ENCODE measurements at regions not wholly inside any gene's neighbourhood (a gene's known extent, or its start where the extent isn't known, plus 50 kb on each side); places are given as distances from the start of the nearest gene placed in this dataset.

DNA sequence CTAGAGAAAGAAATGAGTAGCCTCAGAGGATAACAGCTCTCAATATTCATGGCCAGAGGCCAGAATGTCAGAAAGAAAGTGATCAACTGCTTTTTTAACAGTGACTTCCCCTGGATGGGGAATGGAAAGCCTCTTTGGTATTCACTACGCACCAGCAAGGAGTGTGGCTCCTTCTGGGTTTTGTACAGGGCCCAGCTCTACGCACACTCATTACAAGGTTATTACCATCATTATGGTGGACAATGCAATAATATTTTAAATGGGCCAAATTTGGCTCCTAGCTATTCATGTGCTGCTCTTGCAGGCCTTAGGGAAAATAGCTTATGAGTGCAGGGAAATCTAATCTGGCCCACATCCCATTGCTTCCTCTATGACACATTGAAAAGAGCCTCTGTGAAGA is 1149.5 kb upstream of the FANCL start (continued):
- TF ChIP-seq CREB1 (IDR thresholded peaks at IDR 0.05; ENCODE audit: low read depth) (no peak), PML (IDR thresholded peaks at IDR 0.05; ENCODE audit: low read length) (no peak), BCLAF1 (IDR thresholded peaks at IDR 0.05) (no peak), ASH2L (IDR thresholded peaks at IDR 0.05; ENCODE audit: borderline replicate concordance, low read depth) (no peak)

DNA sequence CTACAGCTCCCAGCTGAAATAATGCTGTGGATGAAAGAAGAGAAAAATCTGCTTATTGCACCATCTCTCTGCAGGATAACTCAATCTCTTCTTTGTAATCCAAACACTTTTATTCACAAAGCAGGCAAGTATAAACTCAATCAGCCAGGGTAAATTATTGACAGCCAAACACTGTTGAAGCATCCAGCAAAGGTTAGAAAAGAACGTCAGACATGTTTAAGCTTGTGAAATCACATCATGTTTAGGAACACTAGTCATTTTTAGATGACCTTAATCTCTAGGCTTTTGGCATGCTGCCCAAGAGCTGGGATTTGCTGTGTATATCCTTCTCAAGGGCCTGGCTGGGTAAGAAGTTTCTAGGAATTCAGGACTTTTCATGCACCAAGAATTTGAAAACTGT is 1148.1 kb upstream of the FANCL start:
- Histone ChIP-seq H3K9me3 (replicated peaks; ENCODE audit: control insufficient read depth, insufficient read depth, low read length) (no peaks in the 10 kb centered on the region), H3K4me2 (ENCODE audit: control insufficient read depth, insufficient read depth) (no peak overlapping the region), H3K27ac (ENCODE audit: control insufficient read depth, insufficient read depth) (no peak overlapping the region), H4K20me1 (ENCODE audit: control insufficient read depth, insufficient read depth) (no peaks in the 10 kb centered on the region), H3K4me3 (no peak overlapping the region), H3K4me1 (ENCODE audit: control insufficient read depth, insufficient read depth, low read length) (no peaks in the 10 kb centered on the region), H3K36me3 (ENCODE audit: control insufficient read depth in 2 of 2, insufficient read depth in 2 of 2, low read length in 1 of 2) (no peaks in the 10 kb centered on the region), H3K79me2 (ENCODE audit: control insufficient read depth, insufficient read depth, low read length) (no peaks in the 10 kb centered on the region), H3K27me3 (replicated peaks in 1 of 2; ENCODE audit: control insufficient read depth in 2 of 2, insufficient read depth in 2 of 2, low read length in 1 of 2) (no peaks in the 10 kb centered on the region), H3K9ac (ENCODE audit: control insufficient read depth, insufficient read depth, low read length) (no peak overlapping the region), H2AFZ (ENCODE audit: control insufficient read depth, low read depth, low read length) (no peak overlapping the region)
- no peak for FAIRE-seq
- 4% methylated on average over 1 of the region's 1 CpG for WGBS (ENCODE audit: insufficient coverage, insufficient replicate concordance, low lambda C conversion rate, missing lambda C conversion rate)
- DNase-seq (ENCODE audit: low read depth, low spot score), result no peak
- POLR2A ChIA-PET, result no interaction called here
- RAD21 ChIA-PET (ENCODE audit: unreplicated experiment), result no interaction called here
- no peak for ATAC-seq
- no peak for TF ChIP-seq PKNOX1 (IDR thresholded peaks at IDR 0.05)
- no peak for TF ChIP-seq KLF5 (IDR thresholded peaks at IDR 0.05; ENCODE audit: partially characterized antibody)
- no peak for TF ChIP-seq TAF1 (IDR thresholded peaks at IDR 0.05; ENCODE audit: borderline replicate concordance, low read depth, low read length)
- TF ChIP-seq CHD1 (IDR thresholded peaks at IDR 0.05; ENCODE audit: low read depth, low read length), result no peak
- TF ChIP-seq, protein P1, sequence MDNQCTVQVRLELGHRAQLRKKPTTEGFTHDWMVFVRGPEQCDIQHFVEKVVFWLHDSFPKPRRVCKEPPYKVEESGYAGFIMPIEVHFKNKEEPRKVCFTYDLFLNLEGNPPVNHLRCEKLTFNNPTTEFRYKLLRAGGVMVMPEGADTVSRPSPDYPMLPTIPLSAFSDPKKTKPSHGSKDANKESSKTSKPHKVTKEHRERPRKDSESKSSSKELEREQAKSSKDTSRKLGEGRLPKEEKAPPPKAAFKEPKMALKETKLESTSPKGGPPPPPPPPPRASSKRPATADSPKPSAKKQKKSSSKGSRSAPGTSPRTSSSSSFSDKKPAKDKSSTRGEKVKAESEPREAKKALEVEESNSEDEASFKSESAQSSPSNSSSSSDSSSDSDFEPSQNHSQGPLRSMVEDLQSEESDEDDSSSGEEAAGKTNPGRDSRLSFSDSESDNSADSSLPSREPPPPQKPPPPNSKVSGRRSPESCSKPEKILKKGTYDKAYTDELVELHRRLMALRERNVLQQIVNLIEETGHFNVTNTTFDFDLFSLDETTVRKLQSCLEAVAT (IDR thresholded peaks at IDR 0.05), result no peak
- TF ChIP-seq POU2F2 (IDR thresholded peaks at IDR 0.05; ENCODE audit: borderline replicate concordance, low read depth, low read length), result no peak
- TF ChIP-seq ASH2L (IDR thresholded peaks at IDR 0.05; ENCODE audit: borderline replicate concordance, low read depth), result no peak
- TF ChIP-seq HDAC6 (IDR thresholded peaks at IDR 0.05; ENCODE audit: unreplicated experiment), result no peak
- SMC1A ChIA-PET (ENCODE audit: uncharacterized antibody, unreplicated experiment), result no interaction called here
- in situ Hi-C loops (cut with MboI) (no loop called here), intact Hi-C loops (cut with micrococcal nuclease; ENCODE audit: unreplicated experiment) (no loop called here)
- CTCF ChIA-PET, result no interaction called here
- no TSS peak for BruUV-seq (replicated peaks)

Measured in GM12878 (cell line).